Bronchial epithelial cell (primary cell): ENCODE measurements at regions not wholly inside any gene's neighbourhood (a gene's known extent, or its start where the extent isn't known, plus 50 kb on each side); places are given as distances from the start of the nearest gene placed in this dataset.

Experiments used
- DNase-seq: peaks from one replicate; pipeline ENCODE4 v3.0.0-alpha.2; 2010; ENCODE audit warnings: low read depth
- FAIRE-seq: peaks from 2 replicates; lab custom pipeline; 2011; peaks lifted over from hg19 to GRCh38; lab: Jason Lieb, UNC
- H3K27me3 ChIP-seq: 2 replicates; pipeline ENCODE4 v1.5.1; 2011; ENCODE audit warnings: low read length; ENCODE audit not compliant: control insufficient read depth, insufficient read depth
- H3K36me3 ChIP-seq: 2 replicates; pipeline ENCODE4 v1.5.1; 2011; ENCODE audit warnings: low read length; ENCODE audit not compliant: control insufficient read depth, insufficient read depth
- H3K4me3 ChIP-seq: 2 replicates; pipeline ENCODE4 v1.5.1; 2011; ENCODE audit warnings: mild to moderate bottlenecking, low read depth, low read length, control low read depth
- CTCF ChIP-seq: IDR thresholded peaks from 2 replicates; pipeline ENCODE4 v1.5.1; 2011; ENCODE audit warnings: mild to moderate bottlenecking, moderate library complexity, low read length, control low read depth, inconsistent platforms; ENCODE audit not compliant: insufficient read depth, severe bottlenecking

GRCh38 chr22:26830837-26831236 lies 173.4 kb downstream of the MIAT start:
- FAIRE-seq (no peak), DNase-seq (no peak)
- TF ChIP-seq CTCF = no peak
- H3K27me3 ChIP-seq = no peaks in the 10 kb centered on the region
- H3K36me3 ChIP-seq = no peaks in the 10 kb centered on the region
- no peak overlapping the region for H3K4me3 ChIP-seq

GRCh38 chr22:26835023-26835422 lies 177.6 kb downstream of the MIAT start:
- FAIRE-seq = no peak
- no peak for TF ChIP-seq CTCF

GRCh38 chr22:26835929-26836528 lies 178.6 kb downstream of the MIAT start:
- no peak for FAIRE-seq
- peak; percentile 40 for DNase-seq
- H3K36me3 ChIP-seq = no peaks in the 10 kb centered on the region
- peak; percentile 69 for TF ChIP-seq CTCF
- no peak overlapping the region for H3K4me3 ChIP-seq
- H3K27me3 ChIP-seq = peaks cover 1% of the 10 kb centered on the region

More at GRCh38 chr22:26835023-26835422, 177.6 kb downstream of the MIAT start:
- Histone ChIP-seq H3K36me3 (no peaks in the 10 kb centered on the region), H3K4me3 (no peak overlapping the region), H3K27me3 (peaks cover 1% of the 10 kb centered on the region)
- no peak for DNase-seq

- peaks cover 4% of the 10 kb centered on the region for H3K27me3 ChIP-seq
- no peak overlapping the region for H3K4me3 ChIP-seq
- DNase-seq (no peak), FAIRE-seq (peak; percentile 62)
- H3K36me3 ChIP-seq = no peaks in the 10 kb centered on the region
- TF ChIP-seq CTCF = no peak
Observed at GRCh38 chr22:26837784-26838470, 180.5 kb downstream of the MIAT start.

GRCh38 chr22:26838471-26838825 lies 181.1 kb downstream of the MIAT start:
- H3K36me3 ChIP-seq = no peaks in the 10 kb centered on the region
- TF ChIP-seq CTCF = no peak
- FAIRE-seq = no peak
- H3K4me3 ChIP-seq = no peak overlapping the region
- no peak for DNase-seq
- peaks cover 4% of the 10 kb centered on the region for H3K27me3 ChIP-seq
